ENCODE measurements at regions not wholly inside any gene's neighbourhood (a gene's known extent, or its start where the extent isn't known, plus 50 kb on each side); places are given as distances from the start of the nearest gene placed in this dataset.
"Not testable (repeated sequence)": the region's sequence is repeated elsewhere in the genome, so short reads cannot be mapped to it uniquely, and the experiment has no call there.

GRCh38 chr7:85392789-85393188 lies 205.9 kb upstream of the SEMA3D start:
- DNase-seq: no peak

GRCh38 chr7:85392326-85392725 lies 205.5 kb upstream of the SEMA3D start:
- no peak for DNase-seq

- DNase-seq: no peak
Observed at GRCh38 chr7:85386460-85386859, 199.6 kb upstream of the SEMA3D start.

- no peak for DNase-seq
Observed at GRCh38 chr7:85384392-85384791, 197.5 kb upstream of the SEMA3D start.

- DNase-seq: no peak
Observed at GRCh38 chr7:85381212-85381611, 194.4 kb upstream of the SEMA3D start.

- DNase-seq: no peak
Observed at GRCh38 chr7:85376589-85376988, 189.7 kb upstream of the SEMA3D start.

GRCh38 chr7:85356916-85357315 lies 170.1 kb upstream of the SEMA3D start:
- DNase-seq: no peak

GRCh38 chr7:85343484-85343883 lies 156.6 kb upstream of the SEMA3D start:
- DNase-seq: no peak

- DNase-seq: no peak
Observed at GRCh38 chr7:85342781-85343180, 155.9 kb upstream of the SEMA3D start.

- DNase-seq: no peak
Observed at GRCh38 chr7:85341973-85342372, 155.1 kb upstream of the SEMA3D start.

- no peak for DNase-seq
Observed at GRCh38 chr7:85341121-85341520, 154.3 kb upstream of the SEMA3D start.

GRCh38 chr7:85336086-85336485 lies 149.2 kb upstream of the SEMA3D start:
- DNase-seq: no peak

GRCh38 chr7:85335113-85335512 lies 148.3 kb upstream of the SEMA3D start:
- DNase-seq: not testable (repeated sequence)

- DNase-seq: no peak
Observed at GRCh38 chr7:85328456-85328998, 141.7 kb upstream of the SEMA3D start.

GRCh38 chr7:85324145-85324799 lies 137.4 kb upstream of the SEMA3D start:
- DNase-seq: no peak

GRCh38 chr7:85322252-85322651 lies 135.4 kb upstream of the SEMA3D start:
- no peak for DNase-seq

- no peak for DNase-seq
Observed at GRCh38 chr7:85320699-85321476, 134.0 kb upstream of the SEMA3D start.

GRCh38 chr7:85316489-85316888 lies 129.6 kb upstream of the SEMA3D start:
- no peak for DNase-seq

- no peak for DNase-seq
Observed at GRCh38 chr7:85310301-85310700, 123.4 kb upstream of the SEMA3D start.

- no peak for DNase-seq
Observed at GRCh38 chr7:85306115-85306514, 119.3 kb upstream of the SEMA3D start.

- DNase-seq: no peak
Observed at GRCh38 chr7:85294176-85294575, 107.3 kb upstream of the SEMA3D start.

- no peak for DNase-seq
Observed at GRCh38 chr7:85292908-85293576, 106.2 kb upstream of the SEMA3D start.

GRCh38 chr7:85290269-85290668 lies 103.4 kb upstream of the SEMA3D start:
- DNase-seq: no peak

GRCh38 chr7:85289279-85289678 lies 102.4 kb upstream of the SEMA3D start:
- DNase-seq: no peak

Data from NCI-H524 treated with DMSO at 0.1 percent for 48 hours (cell line).